Stromal cell of bone marrow (primary cell): ENCODE measurements at regions not wholly inside any gene's neighbourhood (a gene's known extent, or its start where the extent isn't known, plus 50 kb on each side); places are given as distances from the start of the nearest gene placed in this dataset.

Source experiments
- DNase-seq: peaks from one replicate; pipeline ENCODE4 v3.0.0-alpha.2; 2012; ENCODE audit warnings: low read depth

- DNase-seq, result no peak
Observed at GRCh38 chr3:72698154-72698917, 149.9 kb downstream of the SHQ1 start.

- DNase-seq, result no peak
Observed at GRCh38 chr3:72697717-72698116, 150.5 kb downstream of the SHQ1 start.

- DNase-seq, result no peak
Observed at GRCh38 chr3:72696815-72697214, 151.4 kb downstream of the SHQ1 start.

- DNase-seq, result no peak
Observed at GRCh38 chr3:72694398-72694797, 153.8 kb downstream of the SHQ1 start.

GRCh38 chr3:72692990-72693389 lies 155.3 kb downstream of the SHQ1 start:
- no peak for DNase-seq

- DNase-seq, result no peak
Observed at GRCh38 chr3:72690629-72691028, 157.6 kb downstream of the SHQ1 start.

- DNase-seq, result no peak
Observed at GRCh38 chr3:72682936-72683452, 165.3 kb downstream of the SHQ1 start.

- DNase-seq, result no peak
Observed at GRCh38 chr3:72681598-72681997, 166.6 kb downstream of the SHQ1 start.

GRCh38 chr3:72680766-72681165 lies 167.5 kb downstream of the SHQ1 start:
- DNase-seq, result no peak

GRCh38 chr3:72679540-72680198 lies 168.6 kb downstream of the SHQ1 start:
- peak; percentile 49 for DNase-seq

GRCh38 chr3:72678867-72679266 lies 169.4 kb downstream of the SHQ1 start:
- no peak for DNase-seq

- no peak for DNase-seq
Observed at GRCh38 chr3:72678380-72678779, 169.9 kb downstream of the SHQ1 start.

- DNase-seq, result no peak
Observed at GRCh38 chr3:72675243-72675642, 173.0 kb downstream of the SHQ1 start.

- no peak for DNase-seq
Observed at GRCh38 chr3:72673011-72673771, 175.1 kb downstream of the SHQ1 start.

- DNase-seq, result no peak
Observed at GRCh38 chr3:72669224-72669623, 179.0 kb downstream of the SHQ1 start.

GRCh38 chr3:72666447-72666755 lies 181.8 kb downstream of the SHQ1 start:
- no peak for DNase-seq

GRCh38 chr3:72665701-72666446 lies 182.4 kb downstream of the SHQ1 start:
- no peak for DNase-seq

- no peak for DNase-seq
Observed at GRCh38 chr3:72665103-72665502, 183.1 kb downstream of the SHQ1 start.

GRCh38 chr3:72664184-72664975 lies 183.9 kb downstream of the SHQ1 start:
- peak; percentile 55 for DNase-seq

- DNase-seq, result peak; percentile 45
Observed at GRCh38 chr3:72663429-72663828, 184.8 kb downstream of the SHQ1 start.

GRCh38 chr3:72661115-72661457 lies 187.2 kb downstream of the SHQ1 start:
- peak; percentile 58 for DNase-seq
